ENCODE measurements at regions not wholly inside any gene's neighbourhood (a gene's known extent, or its start where the extent isn't known, plus 50 kb on each side); places are given as distances from the start of the nearest gene placed in this dataset. TPM values are rescaled to one million over a fixed set of nuclear protein-coding genes. Genes with fewer than 3 reads are reported as not detected.

DNA sequence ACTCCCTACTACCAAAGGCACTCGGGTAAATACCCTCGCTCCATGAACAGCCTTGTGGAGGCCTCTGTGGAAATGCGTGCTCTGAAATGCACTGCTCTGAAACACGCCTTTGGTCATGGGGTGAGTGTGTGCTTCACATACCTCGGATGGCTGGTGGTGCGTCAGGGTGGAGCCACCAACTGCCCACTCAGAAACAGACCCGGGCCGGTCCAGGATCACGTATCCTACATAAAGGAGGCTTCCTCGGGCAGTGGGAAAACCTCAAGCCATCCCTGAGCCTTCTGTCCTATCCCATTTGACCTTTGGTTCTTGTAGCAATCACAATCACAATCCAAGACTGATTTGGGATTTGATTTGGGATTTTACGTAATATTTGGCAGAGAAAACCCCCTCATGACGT is 53.5 kb upstream of the ZNF516 start:
- no peak for DNase-seq (ENCODE audit: low spot score)
- no peak for ATAC-seq (ENCODE audit: low FRiP score)
- TF ChIP-seq, protein P1, sequence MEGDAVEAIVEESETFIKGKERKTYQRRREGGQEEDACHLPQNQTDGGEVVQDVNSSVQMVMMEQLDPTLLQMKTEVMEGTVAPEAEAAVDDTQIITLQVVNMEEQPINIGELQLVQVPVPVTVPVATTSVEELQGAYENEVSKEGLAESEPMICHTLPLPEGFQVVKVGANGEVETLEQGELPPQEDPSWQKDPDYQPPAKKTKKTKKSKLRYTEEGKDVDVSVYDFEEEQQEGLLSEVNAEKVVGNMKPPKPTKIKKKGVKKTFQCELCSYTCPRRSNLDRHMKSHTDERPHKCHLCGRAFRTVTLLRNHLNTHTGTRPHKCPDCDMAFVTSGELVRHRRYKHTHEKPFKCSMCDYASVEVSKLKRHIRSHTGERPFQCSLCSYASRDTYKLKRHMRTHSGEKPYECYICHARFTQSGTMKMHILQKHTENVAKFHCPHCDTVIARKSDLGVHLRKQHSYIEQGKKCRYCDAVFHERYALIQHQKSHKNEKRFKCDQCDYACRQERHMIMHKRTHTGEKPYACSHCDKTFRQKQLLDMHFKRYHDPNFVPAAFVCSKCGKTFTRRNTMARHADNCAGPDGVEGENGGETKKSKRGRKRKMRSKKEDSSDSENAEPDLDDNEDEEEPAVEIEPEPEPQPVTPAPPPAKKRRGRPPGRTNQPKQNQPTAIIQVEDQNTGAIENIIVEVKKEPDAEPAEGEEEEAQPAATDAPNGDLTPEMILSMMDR (IDR thresholded peaks at IDR 0.05), result no peak

DNA sequence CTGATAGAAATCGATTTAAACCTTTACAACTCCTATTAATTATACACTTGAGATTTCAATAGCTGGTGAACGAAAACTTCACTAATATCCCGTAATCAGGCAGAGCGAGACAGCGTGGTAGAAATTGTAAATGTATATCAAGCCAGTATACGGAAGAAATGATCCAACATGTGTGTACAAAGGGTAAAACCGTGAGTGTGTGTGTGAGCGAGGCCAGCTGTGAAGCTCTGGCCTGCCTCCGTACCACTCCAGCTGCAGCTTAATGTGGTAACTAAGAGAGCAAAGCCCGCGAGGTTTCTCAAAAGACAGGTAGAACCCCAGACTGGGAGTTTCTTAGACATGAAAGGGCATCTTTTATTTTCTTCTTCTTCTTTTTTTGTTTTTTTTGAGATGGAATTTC is 52.3 kb upstream of the ZNF516 start:
- no peak for DNase-seq (ENCODE audit: low spot score)
- no peak for ATAC-seq (ENCODE audit: low FRiP score)
- TF ChIP-seq, protein P1 (IDR thresholded peaks at IDR 0.05), result no peak

DNA sequence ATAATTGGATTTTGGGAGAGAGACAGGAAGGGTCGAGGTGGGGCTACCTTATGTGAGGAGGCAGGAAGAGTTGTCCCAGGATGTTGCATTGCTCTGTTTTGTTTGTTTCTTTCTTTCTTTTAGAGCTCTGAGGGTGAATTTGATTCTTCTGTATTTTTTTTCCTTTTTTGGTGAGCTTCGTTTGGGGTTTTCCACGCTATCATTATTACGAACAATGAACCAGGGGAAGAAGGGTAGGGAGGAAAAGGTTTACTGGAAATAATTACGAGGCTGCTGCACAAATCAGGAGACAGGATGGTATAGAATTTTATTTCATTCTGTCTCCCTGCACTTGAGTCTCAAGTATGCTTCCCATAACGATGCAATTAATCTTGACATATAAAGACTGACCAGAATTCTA is 51.4 kb upstream of the ZNF516 start:
- no peak for DNase-seq (ENCODE audit: low spot score)
- no peak for ATAC-seq (ENCODE audit: low FRiP score)
- TF ChIP-seq, protein P1 (IDR thresholded peaks at IDR 0.05), result no peak

DNA sequence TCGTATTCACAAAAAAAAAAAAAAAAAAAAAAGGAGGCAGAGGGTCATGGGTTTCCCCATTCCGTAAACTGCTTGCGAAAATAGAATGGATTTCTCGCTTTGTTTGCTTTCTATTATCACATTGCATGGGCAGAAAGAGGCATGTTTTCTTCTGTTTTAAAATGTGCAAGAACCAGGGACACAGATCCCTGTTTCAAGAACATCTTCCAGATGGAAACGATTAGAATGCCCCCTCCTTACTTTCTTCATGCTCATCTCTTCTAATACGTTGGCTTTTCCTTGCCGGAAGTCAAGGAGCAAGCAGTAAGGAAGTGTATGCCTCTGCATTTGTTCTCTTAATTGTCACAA is 51.0 kb upstream of the ZNF516 start:
- DNase-seq (ENCODE audit: low spot score), result no peak
- TF ChIP-seq, protein P1 (IDR thresholded peaks at IDR 0.05), result no peak
- ATAC-seq (ENCODE audit: low FRiP score), result no peak

DNA sequence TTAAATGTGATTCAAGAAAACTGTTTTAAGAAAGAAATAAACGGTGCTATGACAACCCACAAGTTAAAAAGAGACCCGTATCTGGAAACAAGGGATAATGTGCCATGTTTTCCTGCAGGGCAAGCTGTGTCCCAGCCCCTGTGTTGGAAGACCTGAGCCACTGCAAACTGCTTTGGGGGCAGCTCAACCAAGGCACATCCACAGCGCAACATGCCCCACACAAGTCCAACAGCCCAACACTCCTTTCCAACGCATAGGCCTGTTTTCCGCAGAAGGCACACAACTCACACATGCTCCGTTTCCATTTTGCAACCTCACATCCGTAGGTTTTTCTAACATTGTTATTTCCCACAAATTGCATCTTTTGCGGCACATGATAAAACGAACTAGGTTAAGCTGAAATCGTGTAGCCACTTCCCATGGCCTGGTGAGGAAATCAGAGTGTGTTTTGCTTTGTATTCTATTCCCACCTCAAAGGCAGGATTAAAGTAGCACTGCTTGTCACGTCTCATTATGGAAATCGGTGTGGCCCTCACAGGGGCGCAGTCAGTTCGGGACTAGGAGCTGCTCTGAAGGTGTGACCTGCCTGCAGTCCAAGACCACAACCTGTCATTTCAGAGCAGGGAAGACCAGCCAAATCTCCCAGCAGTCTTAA is 50.5 kb upstream of the ZNF516 start:
- ATAC-seq (ENCODE audit: low FRiP score) (no peak), DNase-seq (ENCODE audit: low spot score) (no peak)
- TF ChIP-seq, protein P1 (IDR thresholded peaks at IDR 0.05), result no peak

DNA sequence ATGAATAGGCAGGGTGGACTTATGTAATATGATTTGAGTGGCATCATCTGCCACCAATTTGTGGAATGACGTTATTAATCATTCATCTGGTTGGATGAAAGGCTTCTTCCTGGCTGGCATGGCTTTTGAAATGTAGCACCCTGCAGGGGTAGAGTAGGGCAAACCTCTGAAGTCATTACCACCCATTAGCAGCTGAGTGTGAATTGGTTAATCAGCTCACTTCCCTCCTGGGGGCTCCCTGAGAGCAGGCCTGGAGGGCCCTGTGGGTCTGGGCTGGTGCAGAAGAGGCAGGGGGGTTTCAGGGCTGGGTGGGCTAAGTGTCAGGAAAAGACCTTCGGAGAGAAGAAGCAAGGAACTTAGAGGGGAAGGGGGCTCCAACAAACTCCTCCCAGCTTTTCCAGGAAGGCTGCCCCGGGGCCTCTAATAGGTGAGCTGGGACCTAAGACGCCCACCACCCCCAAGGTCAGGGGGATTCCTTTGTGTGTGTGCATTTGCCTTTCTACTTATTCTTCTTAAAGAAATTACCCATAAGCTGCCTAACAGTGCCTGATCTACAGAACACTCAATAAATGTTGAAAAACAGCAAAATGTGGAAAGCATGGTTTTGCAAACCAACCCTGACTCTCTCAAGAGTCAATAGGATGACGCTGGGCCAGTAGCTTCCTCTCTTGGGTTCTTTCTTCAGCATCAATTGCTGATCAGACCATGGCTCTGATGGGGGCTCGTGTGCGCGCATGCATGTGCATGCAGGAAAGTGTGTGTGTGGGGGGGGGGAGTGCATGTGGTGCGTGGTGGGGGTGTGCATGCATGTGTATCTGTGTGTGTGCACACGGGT is 49.7 kb upstream of the ZNF516 start:
- no peak for DNase-seq (ENCODE audit: low spot score)
- no peak for ATAC-seq (ENCODE audit: low FRiP score)
- TF ChIP-seq, protein P1 (IDR thresholded peaks at IDR 0.05), result no peak

Small RNA genes lying in the stretch of these regions (small RNA-seq; reads per million reads assigned to genes)
- not detected for gene AC139085.1

Measured in omental fat pad (tissue), 3 donors.